GM19043 (cell line): ENCODE measurements at regions not wholly inside any gene's neighbourhood (a gene's known extent, or its start where the extent isn't known, plus 50 kb on each side); places are given as distances from the start of the nearest gene placed in this dataset.

ENCODE experiments used
- ATAC-seq: cut with Tn5 transposase; IDR thresholded peaks from one replicate; pipeline ENCODE4 v1.9.1; 2021; ENCODE audit warnings: low read depth; ENCODE audit not compliant: unreplicated experiment

- no peak for ATAC-seq
Observed at GRCh38 chr10:131779661-131780394, 121.0 kb upstream of the PPP2R2D start.

GRCh38 chr10:131781076-131781475 is 119.7 kb upstream of the PPP2R2D start:
- ATAC-seq: no peak

- ATAC-seq: no peak
Observed at GRCh38 chr10:131781791-131782190, 119.0 kb upstream of the PPP2R2D start.

DNA sequence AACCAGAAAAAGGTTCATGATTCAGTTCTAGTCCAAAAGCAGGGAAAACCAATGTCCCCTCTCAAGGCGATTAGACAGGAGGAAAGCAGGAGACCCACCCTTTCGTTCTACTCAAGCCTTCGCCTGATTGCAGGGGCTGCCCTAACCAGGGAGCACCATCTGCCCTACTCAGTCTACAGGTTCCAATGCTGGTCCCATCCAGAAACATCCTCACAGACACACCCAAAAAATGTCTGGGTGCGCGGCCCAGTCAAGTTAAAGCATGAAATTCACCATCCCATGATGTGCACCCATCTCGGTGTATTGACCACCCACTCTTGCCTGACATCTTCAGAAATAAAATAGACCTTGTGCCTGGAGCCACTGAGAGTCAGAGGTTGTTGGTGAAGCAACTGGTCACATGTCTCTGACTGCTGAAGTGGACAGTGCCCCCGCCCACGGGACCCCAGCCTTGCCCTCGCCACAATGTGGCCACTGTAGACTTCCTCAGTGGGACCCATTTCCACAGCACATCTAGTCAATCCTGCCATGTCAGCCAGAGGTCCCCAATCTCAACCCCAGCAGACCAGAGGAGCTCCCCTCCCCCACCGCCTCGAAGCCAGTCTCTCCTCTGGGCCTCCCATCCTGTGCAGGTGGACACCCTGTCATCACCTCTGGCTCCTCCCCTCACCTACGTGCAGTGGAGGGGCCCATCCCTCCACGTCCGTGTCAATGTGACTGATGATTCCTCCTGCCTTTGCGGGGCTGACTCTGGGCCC is 116.3 kb upstream of the PPP2R2D start:
- ATAC-seq: no peak

DNA sequence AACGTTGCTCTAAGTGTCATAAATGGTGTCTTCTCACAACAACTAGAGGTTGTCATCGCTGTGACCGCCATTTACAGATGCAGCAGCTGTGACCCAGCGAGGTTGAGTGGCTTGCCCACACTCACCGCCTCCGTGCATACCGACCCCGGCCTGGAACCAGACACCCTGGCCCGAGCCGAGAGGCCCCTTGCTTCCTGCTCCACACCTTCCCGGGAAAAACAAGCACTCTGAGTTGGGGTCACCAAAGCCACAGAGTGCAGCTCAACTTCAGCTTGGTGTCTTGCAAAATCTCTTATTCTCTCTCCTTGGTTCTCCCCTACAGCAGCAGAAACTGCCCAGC is 115.7 kb upstream of the PPP2R2D start:
- no peak for ATAC-seq

DNA sequence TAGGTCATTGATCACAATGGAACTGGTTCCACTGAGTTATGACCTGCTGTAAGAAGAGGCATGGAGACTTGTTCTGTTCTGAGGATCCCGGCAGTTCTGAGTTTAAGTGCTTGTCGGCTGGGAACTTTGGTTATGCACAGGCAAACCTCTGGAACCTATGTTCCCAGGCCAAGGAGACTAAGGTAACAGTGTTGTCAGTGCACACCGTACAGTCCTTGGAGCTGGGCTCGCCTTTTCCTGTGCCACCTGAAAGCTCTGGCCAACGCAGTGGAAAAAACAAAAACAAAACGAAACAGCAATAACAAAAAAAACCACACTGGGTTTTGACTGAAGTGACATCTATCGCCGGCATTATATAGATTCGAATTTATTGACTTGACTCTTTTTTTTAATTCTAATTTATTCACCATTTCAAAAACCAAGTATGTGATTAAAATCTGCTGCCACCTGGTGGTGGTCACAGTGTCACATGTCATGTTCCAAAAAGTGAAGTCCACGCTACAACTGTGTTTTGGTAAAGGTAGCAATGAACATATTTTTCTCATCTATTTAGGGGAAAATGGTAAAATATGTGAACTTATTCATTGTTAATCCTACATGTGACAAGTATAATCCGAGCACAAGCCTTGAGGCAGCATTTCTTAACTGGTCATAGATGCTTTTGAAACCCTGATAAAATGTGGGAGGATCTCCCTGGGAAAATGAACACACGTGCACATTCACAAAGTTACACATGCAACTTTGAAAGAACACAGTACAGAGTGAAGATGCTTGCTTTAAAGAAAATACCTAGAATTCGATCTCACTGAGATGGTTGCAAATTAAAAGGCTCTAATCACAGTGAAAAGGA is 113.8 kb upstream of the PPP2R2D start:
- no peak for ATAC-seq

DNA sequence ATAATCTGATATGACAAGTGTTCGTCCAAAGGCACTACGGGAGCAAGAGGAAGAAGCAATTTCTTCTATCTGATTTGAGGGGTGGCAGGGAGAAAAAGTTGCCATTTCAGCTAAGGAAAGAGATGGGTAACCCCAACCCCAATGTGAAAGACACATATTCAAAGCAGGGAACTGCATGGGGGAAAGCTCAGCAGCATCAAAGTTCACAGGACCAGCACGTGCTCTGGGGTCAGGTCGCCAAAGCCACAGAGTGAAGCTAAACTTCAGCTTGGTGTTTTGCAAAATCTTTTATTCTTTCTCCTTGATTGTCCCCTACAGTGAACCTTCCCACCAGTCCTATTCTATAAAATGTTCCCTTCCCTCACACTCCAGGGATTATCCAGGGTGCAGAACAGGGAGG is 112.8 kb upstream of the PPP2R2D start:
- no peak for ATAC-seq

DNA sequence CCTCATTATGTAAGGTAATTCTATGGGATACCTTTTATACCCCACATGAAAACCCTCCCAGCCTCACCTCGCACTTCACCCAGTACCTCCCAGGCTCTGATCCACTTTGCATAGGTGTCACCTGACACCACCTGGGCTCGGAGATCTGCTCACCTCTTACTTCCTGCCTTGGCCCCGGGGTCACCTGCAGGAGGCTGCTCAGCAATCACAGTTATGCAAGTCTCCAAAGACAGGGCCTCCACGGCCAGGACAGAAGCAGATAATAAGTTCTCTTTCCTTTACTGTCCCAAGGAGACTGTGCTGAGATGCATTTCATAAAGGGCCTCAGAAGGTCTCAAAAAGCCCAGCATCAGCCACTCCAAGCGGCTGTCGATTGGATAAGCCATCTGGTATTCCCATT is 112.4 kb upstream of the PPP2R2D start:
- no peak for ATAC-seq

DNA sequence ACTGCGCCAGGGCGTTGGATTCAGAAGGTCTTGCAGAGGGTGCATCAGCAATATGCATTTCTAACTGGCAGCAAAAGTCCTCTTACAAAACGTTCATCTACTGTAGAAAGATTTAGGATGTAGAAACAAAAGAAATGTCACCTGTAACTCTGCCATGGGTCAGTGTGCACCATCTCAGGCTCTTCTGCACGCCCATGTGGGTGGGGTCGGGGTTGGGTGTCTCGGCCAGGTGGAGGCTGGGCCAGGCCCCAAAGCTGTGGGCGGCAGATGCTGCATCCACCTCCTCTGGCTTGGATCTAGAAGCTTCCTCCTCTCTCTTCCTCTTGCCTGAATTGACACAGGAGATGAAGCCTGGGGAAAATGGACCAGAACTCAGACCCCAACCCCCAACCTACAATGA is 111.3 kb upstream of the PPP2R2D start:
- no peak for ATAC-seq

- ATAC-seq: no peak
Observed at GRCh38 chr10:131790021-131790420, 110.8 kb upstream of the PPP2R2D start.

GRCh38 chr10:131792011-131792651 is 108.7 kb upstream of the PPP2R2D start:
- ATAC-seq: no peak

GRCh38 chr10:131792809-131793208 is 108.0 kb upstream of the PPP2R2D start:
- ATAC-seq: no peak

GRCh38 chr10:131795761-131796160 is 105.0 kb upstream of the PPP2R2D start:
- no peak for ATAC-seq

DNA sequence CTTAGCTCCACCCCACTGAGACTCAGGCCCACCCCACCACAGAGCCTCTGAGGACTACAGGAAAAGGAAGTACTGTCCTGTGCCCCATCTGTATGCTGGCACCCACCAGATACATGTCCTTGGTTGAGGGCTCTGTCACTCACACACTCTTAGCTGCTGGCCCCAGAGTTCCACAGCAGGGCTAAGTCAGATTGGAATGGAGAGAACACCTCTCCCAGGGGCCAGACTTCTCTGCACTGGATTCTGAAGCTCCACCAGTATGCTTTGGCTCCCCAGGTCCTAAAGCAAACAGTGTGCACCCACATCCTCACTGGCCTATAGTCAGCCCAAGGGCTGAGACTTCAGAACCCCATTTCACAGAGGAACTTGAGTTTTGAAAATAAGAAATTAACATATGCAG is 103.2 kb upstream of the PPP2R2D start:
- no peak for ATAC-seq

GRCh38 chr10:131799429-131799828 is 101.4 kb upstream of the PPP2R2D start:
- ATAC-seq: no peak

DNA sequence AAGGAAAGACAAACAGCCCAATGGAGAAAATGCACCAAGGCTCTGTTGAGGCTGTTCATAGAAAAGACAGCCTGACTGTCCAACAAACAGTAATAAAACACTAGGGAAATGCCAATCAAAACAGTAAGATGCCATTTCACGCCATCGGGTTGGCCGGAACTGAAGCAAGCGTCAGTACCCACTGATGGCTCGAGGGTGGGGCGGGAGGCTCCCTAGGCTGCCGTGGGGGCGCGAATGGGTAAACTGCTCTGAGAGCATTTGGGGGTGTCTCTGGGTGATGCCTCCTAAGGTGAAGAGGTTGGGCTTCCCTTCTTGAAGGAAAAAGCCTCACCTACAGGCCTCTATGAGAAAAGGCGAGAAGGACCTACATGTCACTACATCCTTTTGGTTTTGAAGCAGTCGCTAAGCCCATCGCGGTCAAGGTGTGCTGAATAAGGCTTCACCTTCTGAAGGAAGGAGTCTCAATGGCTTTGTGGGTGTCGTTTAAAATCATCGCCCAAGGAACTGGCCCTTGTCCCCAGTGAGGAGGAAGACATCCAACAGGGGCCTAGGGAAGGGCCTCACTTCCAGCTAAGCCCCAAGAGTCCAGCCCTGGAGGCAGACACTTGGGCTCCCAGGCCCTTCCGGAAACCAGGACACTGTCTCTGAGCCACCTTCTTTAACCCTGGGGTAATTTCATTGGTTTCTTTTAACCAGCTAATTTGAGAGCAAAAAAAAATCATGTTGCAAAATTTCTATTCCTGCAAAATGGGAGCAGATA is 98.5 kb upstream of the PPP2R2D start:
- ATAC-seq: no peak

GRCh38 chr10:131802996-131803395 is 97.8 kb upstream of the PPP2R2D start:
- ATAC-seq: no peak

- ATAC-seq: no peak
Observed at GRCh38 chr10:131803860-131804425, 96.9 kb upstream of the PPP2R2D start.

- no peak for ATAC-seq
Observed at GRCh38 chr10:131804551-131805295, 96.1 kb upstream of the PPP2R2D start.
